ENCODE measurements at regions not wholly inside any gene's neighbourhood (a gene's known extent, or its start where the extent isn't known, plus 50 kb on each side); places are given as distances from the start of the nearest gene placed in this dataset.
"Not testable (repeated sequence)": the region's sequence is repeated elsewhere in the genome, so short reads cannot be mapped to it uniquely, and the experiment has no call there.

DNA sequence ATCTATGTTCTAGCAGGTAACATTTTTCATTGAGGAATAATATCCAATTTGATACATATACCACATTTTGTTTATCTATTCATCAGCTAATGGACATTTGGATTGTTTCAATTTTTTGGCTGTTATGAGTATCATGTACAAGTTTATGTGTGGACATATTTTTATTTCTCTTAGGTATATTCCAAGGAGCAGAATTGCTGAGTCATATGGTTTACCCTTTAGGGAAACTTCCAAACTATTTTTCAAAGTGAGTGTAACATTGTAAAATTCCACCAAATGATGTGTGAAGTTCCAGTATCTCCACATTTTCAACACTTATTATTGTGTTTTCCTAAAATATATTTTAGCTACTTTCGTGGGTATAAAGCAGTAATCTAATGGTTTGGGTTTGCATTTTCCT, 1789.9 kb downstream of the MRPL39 start:
- no peak for DNase-seq (ENCODE audit: low read depth in 4 of 4, low spot score in 1 of 4)

DNA sequence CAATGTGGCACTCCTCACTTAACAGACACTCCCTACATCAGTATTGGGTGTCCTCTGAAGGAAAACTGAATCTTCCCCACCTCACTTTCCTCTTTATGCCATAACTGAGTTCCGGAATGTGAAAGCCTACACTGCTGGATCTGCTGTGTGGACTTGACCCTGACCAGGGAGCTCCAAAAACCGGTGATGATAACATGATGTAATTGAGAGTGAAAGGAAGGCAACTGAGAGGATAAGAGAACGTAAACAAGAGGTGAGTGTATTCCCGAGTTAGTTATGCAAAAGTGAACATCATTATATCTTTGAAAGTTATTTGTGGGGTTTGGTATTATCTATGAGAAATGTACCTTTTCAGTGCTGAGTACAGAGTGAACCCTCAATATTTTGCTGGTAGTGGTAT, 1794.8 kb downstream of the MRPL39 start:
- no peak for DNase-seq (ENCODE audit: low read depth in 4 of 4, low spot score in 1 of 4)

DNA sequence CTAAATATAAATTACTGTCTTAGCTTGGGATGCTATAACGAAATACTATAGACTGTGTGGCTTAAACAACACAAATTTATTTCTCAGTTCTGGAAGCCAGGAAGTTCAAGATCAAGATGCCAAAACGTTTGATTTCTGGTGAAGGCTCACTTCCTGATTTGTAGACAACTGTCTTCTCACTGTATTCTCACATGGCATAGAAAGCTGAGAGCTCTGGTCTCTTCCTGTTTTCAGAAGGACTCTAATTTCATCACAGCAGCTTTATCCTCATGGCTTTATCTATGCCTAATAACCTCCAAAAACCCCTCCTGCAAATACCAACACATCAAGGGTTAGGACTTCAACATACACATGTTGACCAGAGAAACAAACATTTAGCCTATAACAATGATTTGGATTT, 1795.5 kb downstream of the MRPL39 start:
- no peak for DNase-seq (ENCODE audit: low read depth in 4 of 4, low spot score in 1 of 4)

DNA sequence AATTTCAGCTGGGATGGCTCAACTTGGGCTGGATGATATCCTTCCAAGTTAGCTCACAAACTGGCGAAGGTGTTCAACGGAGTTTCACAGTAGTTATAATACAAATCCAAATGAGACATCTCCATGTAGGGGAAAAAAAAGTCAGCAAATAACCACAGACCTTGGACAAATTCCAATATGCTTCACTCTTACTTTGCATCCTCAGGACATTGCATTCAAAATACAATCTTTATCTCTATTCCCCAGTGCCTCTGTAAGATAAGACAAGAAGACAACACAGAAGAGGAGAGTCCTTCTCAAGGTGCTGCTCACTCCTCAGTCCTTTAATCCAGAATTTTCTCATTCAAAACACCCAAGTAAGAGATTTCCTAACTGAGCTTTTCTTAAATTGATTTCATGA, 1797.7 kb downstream of the MRPL39 start:
- no peak for DNase-seq (ENCODE audit: low read depth in 4 of 4, low spot score in 1 of 4)

DNA sequence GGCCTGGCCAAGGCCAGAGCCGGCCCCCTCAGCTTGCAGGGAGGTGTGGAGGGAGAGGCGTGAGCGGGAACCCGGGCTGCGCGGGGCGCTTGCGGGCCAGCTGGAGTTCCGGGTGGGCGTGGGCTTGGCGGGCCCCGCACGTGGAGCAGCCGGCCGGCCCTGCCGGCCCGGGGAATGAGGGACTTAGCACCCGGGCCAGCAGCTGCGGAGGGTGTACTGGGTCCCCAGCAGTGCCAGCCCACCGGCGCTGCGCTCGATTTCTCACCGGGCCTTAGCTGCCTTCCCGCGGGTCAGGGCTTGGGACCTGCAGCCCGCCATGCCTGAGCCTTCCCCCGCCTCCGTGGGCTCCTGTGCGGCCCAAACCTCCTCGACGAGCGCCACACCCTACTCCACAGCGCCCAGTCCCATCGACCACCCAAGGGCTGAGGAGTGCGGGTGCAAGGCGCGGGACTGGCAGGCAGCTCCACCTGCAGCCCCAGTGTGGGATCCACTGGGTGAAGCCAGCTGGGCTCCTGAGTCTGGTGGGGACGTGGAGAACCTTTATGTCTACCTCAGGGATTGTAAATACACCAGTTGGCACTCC, 1800.2 kb downstream of the MRPL39 start:
- DNase-seq (ENCODE audit: low read depth in 4 of 4, low spot score in 1 of 4): not testable (repeated sequence)

DNA sequence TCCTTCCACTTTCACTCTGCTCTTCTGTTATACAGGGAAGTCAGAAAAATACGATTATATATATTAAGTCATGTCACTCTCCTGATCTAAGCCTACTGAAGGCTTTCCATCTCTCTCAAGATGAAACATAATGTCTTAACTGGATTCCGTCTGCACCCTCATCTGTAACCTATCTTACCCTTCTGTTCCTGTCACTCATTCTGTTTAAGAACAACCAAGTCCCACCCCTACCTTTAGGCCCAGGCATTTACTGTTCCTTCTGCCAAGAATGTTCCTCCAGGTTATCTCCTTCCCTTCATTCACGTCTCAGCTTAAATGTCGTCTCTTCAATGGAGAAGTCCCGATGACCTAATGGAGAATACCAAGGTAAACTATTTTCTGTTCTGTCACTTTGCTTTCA, 1802.4 kb downstream of the MRPL39 start:
- no peak for DNase-seq (ENCODE audit: low read depth in 4 of 4, low spot score in 1 of 4)

DNA sequence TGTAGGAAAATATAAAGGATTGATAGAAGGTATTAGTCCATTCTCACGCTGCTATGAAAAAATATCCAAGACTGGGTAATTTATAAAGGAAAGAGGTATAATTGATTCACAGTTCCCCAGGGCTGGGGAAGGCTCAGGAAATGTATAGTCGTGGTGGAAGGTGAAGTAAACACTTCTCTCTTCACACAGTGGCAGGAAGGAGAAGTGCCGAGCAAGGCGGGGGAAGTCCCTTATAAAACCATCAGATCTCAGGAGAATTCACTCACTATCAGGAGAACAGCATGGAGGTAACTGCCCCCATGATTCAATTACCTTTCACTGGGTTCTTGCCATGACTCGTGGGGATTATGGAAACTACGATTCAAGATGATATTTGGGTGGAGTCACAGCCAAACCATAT, 1806.0 kb downstream of the MRPL39 start:
- no peak for DNase-seq (ENCODE audit: low read depth in 4 of 4, low spot score in 1 of 4)

DNA sequence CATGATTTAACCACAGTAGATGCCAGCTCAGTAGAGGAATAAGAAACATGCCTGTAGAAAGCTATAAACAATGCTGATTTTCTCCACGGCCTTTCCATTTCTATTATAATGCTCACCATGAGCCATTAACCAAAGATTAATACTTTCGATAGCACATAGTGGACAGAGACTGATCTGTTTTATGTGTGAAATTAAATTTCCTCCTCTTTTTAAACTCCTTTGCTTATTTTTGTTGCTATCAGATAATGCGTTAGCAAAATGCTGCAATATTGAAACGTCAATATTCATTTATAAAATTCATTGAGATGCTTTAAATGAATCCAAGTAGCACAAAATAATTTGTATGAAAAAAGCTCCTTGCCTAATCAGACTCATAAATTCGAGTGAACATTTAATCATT, 1807.9 kb downstream of the MRPL39 start:
- DNase-seq (ENCODE audit: low read depth in 4 of 4, low spot score in 1 of 4): no peak

DNA sequence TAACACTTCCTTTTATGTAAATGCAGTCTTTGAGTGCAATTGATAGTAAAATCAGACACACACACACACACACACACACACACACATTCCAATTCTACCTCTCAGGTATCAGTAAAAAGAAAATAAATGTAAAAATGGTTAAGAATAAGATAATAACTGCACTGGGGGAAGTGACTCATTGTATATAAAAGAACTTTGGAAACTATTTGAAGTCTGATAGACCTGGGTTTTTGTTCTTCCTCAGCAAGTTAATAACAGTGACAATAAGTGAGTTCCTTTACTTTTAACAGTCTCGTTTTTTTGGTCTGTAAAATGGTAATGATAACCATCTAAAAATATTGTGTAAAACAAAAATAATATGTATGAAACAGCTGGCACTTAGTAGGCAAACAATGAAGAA, 1815.0 kb downstream of the MRPL39 start:
- DNase-seq (ENCODE audit: low read depth in 4 of 4, low spot score in 1 of 4): no peak

DNA sequence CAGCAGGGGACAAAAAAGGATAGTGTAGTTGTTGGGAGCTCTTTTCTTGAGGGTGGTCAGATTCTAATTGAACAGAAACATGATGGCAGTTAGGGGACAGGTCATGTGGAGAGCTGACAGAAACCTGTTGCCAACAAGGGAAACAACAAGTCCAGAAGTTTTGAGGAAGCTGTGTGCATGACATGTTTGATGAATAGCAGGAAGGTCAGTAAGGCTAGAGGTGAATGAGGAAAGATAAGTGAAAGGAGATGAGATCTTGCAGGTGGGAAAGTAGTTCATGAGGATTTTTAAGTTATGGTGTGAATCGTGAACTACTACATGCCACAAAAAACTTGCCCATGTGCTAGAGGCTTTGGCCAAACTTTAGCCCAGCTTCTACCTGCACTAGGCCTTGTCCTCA, 1817.4 kb downstream of the MRPL39 start:
- DNase-seq (ENCODE audit: low read depth in 4 of 4, low spot score in 1 of 4): no peak

DNA sequence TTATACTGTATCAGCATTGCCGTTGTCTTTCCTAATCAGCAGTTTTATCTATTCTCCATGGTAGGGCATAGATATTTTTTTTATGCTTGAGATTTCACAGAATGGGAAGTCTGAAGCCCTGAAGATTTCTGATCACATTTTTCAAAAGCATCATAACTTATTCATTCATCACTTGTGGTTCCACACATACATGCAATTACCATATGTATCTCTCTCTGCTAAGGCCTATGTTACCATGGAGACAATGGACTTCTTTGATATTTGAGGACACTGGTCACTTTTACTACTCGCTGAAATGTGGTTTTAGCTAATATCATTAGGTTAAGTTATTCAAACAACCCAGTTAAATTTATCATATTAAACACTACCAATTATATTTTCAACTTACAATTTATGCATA, 1827.0 kb downstream of the MRPL39 start:
- no peak for DNase-seq (ENCODE audit: low read depth in 4 of 4, low spot score in 1 of 4)

DNA sequence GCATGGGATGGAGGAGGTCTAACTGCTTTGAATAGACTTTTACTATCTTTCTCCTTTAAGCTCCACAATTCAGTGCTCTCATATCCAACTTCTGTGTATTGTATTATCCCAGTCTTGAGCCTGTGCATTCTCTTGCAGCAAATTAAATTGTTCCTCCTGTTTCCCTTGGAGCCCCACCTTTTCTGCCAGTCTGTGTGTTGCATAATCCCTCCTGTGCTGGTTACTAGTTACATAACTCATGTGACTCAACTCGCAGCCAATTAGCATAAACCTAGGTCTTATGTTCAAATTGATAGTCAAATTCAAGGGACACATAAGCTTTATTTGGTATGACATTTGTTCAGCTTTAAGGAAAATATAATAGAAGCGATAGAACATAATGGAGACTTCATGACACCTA, 1863.5 kb downstream of the MRPL39 start:
- no peak for DNase-seq (ENCODE audit: low read depth in 4 of 4, low spot score in 1 of 4)

DNA sequence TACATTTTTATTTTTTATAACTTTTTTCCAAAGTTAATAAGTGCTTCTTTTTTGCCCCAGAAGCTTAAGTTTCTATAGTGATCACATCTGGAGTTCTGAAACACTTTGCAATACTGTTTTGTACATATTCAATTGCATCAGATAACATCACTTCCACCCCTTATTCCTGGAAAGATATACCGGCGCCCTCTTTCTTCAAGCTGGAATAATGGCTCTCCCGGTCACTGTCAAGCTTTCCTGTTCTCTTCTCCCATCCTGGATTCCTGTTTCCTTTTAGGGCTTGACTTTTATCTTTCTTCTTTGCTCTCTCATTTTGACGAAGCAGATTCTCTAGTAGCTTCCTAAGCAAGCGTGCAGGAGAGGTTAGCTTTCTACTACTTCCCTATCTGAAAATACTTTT, 1866.8 kb downstream of the MRPL39 start:
- no peak for DNase-seq (ENCODE audit: low read depth in 4 of 4, low spot score in 1 of 4)

DNA sequence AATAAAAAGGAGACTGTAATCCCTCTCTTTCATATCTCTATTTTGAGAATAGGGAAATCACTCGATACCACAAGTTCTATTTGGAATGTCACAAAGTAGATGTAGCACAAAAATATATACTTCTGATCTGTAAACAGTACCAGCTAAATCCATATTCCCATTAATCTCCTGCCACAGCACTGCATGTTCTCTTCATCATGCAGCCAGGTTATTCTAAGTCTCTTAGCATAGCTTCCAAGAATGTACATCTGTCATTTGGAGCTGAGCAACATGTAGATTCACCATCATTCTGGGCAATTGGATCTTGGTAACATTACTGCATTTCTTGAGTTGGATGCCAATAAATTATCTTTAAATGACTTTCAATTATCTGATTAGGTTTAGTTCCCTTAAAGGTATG, 1874.5 kb downstream of the MRPL39 start:
- no peak for DNase-seq (ENCODE audit: low read depth in 4 of 4, low spot score in 1 of 4)

DNA sequence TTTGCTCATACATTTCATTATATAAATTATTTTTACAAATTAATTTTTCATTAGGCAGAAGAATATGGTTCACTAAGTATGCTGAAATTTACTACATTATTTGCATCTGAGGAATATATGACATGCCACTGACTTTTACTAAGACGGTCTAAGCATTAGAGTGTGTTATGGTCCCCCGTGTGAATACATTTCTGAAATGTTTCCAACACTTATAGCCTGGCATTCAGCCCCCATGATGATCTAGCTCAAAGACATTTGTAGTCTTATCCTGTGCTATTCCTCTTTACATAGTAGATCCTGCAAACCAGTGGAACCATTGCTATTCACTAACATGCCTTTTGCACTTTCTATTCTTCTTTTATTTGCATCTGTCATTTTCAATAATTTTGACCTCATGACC, 1878.0 kb downstream of the MRPL39 start:
- no peak for DNase-seq (ENCODE audit: low read depth in 4 of 4, low spot score in 1 of 4)

DNA sequence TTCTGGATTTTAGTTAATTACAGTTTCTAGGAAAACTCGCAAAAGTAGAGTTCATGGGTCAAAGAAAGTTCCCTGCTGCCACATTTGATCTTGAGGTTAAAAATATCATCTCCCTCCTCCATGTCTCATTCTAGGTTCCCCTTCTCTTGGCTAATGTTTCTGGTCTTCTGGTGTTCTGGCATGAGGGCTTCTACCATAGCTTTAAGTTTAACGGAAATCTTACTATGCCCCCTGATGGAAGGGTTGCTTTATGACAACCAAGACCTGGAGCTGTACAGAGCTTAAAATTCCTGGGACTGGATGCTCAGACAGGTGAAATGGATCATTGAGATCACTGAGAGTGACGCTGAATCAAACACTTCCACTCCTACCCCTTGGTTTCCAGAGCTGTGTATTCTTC, 1881.7 kb downstream of the MRPL39 start:
- no peak for DNase-seq (ENCODE audit: low read depth in 4 of 4, low spot score in 1 of 4)

DNA sequence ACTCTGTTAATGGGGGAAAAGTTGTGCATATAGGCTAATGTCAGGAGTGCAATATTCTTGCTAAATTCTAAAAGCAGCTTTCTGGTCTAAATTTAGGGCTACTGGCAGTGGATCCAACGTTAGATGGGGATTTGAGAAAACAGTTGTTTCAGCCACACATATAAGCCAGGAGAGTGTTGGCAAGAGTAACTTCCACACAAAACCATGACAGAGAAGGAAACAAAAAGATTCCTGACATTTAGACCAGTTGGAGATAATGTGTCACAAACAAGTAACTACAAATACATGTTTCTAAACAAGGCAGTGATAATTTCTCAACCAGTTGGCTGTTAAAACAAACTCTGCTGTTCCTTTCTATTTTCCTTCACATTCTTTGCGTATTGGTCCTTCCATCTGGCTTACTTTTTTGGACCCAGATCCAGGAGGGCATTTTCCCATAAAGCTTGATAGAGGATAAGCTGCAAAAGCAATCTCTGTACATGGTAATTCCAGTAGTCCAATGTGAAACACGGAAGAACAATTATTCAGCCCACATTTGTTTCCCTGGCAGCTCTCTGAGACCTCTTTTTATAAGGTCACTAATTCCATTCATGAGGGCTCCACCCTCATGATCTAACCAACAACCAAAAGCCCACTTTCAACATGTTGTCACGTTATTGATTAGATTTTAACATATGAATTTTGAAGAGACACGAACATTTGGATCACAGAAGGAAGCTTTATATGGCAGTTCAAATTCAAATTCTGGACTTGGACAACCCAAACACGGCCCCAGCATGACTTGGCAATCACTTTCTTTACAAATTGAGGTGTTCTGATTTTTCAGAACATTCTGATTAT, 1888.6 kb downstream of the MRPL39 start:
- DNase-seq (ENCODE audit: low read depth in 4 of 4, low spot score in 1 of 4): no peak

DNA sequence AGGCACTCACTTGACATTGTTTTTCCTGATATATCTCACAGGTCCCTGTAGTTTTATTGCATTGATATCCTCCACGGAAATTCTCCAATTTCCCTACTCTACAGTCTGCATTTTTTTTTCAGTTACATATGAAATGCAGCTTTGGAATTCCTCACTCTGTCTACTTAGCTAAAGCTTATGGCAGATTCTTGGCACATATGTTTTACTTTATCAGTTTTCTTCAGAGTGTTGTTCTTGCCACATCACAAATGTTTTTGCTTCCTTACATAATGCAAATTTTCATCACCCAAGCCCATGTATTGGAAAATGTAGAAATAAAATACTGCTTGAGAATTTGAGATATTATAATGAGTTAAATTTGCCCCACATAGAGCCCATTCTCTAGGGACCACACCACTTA, 1895.1 kb downstream of the MRPL39 start:
- DNase-seq (ENCODE audit: low read depth in 4 of 4, low spot score in 1 of 4): no peak

DNA sequence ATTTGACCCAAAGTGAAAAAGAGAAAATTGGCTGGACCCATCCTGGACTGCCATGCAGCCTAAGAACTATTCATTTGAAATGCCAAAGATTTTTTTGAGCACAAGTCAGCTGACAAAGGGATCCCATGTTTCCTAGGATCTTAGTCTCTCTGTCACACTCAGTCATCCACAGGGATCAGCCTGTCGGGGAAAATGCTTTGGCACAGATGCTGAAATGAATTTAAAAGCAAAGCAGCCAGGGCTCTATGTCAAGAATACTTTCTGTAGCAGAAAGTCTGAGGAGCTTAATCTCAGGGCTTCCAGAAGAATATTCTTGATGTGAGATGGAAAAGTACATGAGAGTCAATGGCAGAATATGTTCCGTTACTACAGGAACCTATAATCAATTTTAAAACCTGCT, 1900.8 kb downstream of the MRPL39 start:
- no peak for DNase-seq (ENCODE audit: low read depth in 4 of 4, low spot score in 1 of 4)

DNA sequence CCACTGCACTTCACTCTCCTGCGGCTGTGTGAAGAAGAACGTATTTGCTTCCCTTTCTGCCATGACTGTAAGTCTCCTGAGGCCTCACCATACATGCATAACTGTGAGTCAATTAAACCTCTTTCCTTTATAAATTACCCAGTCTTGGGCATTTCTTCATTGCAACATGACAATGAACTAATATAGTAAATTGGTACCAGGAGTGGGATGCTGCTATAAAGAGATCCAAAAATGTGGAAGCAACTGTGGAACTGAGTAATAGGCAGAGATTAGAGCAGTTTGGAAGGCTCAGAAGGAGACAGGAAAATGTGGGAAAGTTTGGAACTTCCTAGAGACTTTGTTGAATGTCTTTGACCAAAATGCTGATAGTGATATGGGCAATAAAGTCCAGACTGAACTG, 1907.9 kb downstream of the MRPL39 start:
- no peak for DNase-seq (ENCODE audit: low read depth in 4 of 4, low spot score in 1 of 4)

DNA sequence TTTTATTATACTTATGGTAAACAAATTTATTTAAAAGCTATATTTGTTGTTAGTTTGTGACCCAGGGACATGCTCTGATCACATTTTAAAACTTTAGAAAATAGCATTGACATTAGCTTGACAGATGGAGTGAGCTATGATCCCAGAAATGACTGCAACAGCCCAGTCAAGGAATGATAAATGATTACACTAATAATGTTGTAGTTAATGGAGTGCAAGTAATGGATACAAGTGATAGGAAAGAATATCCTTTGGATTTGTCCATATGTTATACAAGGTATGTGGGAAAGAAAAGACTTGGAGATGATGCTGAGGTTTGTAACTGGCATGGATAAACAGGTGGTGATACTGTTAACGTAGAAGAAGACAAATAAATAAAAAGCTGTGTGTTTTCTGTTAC, 1908.7 kb downstream of the MRPL39 start:
- DNase-seq (ENCODE audit: low read depth in 4 of 4, low spot score in 1 of 4): no peak

DNA sequence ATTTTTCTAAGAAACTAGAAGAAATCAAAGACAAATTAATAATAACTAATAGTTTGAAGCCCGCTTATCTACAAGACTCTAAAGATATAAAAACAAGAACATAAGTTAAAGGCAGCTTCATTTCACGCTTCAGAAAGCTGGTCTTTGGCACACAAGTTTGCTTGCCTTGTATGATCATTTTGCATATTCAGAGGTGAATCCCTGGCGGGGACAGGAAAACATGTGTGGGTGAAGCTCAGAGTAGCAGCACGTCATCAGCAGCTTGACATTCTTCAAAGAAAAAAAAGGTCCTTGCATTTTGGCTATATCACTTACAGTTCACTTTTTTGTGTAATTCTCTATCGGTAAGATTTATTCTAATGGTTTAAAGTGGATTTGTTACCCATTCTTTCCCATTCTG, 1911.8 kb downstream of the MRPL39 start:
- DNase-seq (ENCODE audit: low read depth in 4 of 4, low spot score in 1 of 4): no peak

DNA sequence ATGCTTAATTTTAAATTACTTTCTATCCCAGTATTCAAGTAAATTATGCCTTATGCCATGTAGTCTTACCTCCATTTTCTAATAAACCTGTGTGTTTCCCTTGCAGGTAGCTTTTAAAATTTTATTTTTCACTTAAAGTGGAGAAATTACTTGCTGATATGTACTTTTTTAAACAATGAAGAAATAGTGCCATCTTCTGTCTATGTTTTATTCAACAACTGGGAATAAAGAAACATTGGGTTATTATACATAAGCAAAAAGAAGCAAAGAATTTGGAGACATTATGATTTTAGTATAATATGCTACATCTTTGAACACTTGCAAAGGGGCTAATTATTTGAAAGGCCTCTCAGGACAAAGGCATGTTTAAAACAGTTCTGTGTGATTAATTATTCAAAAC, 1912.9 kb downstream of the MRPL39 start:
- no peak for DNase-seq (ENCODE audit: low read depth in 4 of 4, low spot score in 1 of 4)
